Retinal pigment epithelial cell (primary cell): ENCODE measurements at regions not wholly inside any gene's neighbourhood (a gene's known extent, or its start where the extent isn't known, plus 50 kb on each side); places are given as distances from the start of the nearest gene placed in this dataset.

Source experiments
- DNase-seq: peaks from one replicate; pipeline ENCODE4 v3.0.0-alpha.2; 2010; ENCODE audit warnings: low read depth
- H3K4me3 ChIP-seq: 2 replicates; pipeline ENCODE4 v1.5.1; 2011; ENCODE audit warnings: mild to moderate bottlenecking, low read length, control low read depth, moderate library complexity
- TF ChIP-seq, protein P1 (sequence below): conservative IDR thresholded peaks from 2 replicates; pipeline ENCODE4 v1.5.1; 2011; ENCODE audit warnings: low read depth, low read length, control low read depth, inconsistent platforms

DNA sequence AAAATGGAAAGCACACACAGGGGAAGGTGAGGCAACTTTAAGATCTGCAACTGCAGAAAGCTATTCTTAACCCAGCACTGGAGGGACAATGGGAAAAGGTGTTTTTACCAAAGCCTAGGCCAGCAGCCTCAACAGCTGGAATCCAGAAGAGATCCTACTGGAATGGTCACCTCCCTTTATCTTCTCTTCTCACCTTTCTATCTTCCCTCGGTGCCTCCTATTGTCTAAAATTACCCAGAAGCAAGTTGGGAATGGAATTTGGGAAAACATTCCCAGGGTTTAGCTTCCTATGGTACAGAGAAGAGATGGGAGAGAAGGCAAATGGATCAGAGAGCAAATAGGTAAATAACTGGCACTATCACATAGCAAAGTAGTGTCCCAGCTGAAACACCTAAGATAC is 73.1 kb downstream of the TIGD2 start:
- DNase-seq: no peak
- no peak overlapping the region for H3K4me3 ChIP-seq
- TF ChIP-seq, protein P1, sequence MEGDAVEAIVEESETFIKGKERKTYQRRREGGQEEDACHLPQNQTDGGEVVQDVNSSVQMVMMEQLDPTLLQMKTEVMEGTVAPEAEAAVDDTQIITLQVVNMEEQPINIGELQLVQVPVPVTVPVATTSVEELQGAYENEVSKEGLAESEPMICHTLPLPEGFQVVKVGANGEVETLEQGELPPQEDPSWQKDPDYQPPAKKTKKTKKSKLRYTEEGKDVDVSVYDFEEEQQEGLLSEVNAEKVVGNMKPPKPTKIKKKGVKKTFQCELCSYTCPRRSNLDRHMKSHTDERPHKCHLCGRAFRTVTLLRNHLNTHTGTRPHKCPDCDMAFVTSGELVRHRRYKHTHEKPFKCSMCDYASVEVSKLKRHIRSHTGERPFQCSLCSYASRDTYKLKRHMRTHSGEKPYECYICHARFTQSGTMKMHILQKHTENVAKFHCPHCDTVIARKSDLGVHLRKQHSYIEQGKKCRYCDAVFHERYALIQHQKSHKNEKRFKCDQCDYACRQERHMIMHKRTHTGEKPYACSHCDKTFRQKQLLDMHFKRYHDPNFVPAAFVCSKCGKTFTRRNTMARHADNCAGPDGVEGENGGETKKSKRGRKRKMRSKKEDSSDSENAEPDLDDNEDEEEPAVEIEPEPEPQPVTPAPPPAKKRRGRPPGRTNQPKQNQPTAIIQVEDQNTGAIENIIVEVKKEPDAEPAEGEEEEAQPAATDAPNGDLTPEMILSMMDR: no peak
